ENCODE measurements at regions not wholly inside any gene's neighbourhood (a gene's known extent, or its start where the extent isn't known, plus 50 kb on each side); places are given as distances from the start of the nearest gene placed in this dataset.

DNA sequence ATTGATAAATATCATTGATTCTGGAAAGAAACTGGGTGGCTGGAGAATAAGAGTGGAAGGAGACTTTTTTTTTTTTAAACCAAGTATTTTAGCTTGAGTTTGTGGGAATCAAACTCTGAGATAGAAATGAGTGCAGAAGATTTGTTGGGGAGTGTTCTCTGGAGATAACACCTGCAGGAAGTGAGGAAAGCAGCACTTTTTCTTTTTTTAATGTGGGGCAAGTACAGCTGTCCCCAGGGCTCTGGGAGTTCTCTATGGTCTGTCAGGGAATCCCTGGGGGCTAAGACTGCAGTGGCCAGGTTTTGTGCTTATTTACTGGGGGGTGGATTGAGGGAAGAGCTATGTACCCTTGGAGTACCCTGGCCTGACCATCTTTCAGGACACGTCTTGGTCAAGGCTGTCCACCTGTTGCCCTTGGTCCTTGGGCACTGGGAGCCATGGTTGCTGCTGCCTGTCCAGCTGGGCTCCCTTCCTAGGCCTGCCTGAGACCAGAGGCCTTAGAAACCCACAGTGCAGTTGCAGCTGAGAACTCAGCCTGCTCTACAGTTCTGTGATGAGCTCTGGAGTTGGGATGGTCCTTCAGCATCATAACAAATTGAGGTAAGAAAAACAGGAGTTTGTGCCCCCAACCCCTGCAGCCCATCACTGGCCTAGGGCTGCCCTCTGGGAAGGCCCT lies 85.8 kb downstream of the PHAX start:
- no peaks in the 10 kb centered on the region for H3K27me3 ChIP-seq
- no peaks in the 10 kb centered on the region for H3K4me1 ChIP-seq
- no peak overlapping the region for H3K27ac ChIP-seq
- no peak overlapping the region for H3K4me3 ChIP-seq
- no peak for DNase-seq
- intact Hi-C loops (cut with DNase I): no loop called here
- no peak for TF ChIP-seq POLR2A (IDR thresholded peaks at IDR 0.05)
- TF ChIP-seq, protein P1, sequence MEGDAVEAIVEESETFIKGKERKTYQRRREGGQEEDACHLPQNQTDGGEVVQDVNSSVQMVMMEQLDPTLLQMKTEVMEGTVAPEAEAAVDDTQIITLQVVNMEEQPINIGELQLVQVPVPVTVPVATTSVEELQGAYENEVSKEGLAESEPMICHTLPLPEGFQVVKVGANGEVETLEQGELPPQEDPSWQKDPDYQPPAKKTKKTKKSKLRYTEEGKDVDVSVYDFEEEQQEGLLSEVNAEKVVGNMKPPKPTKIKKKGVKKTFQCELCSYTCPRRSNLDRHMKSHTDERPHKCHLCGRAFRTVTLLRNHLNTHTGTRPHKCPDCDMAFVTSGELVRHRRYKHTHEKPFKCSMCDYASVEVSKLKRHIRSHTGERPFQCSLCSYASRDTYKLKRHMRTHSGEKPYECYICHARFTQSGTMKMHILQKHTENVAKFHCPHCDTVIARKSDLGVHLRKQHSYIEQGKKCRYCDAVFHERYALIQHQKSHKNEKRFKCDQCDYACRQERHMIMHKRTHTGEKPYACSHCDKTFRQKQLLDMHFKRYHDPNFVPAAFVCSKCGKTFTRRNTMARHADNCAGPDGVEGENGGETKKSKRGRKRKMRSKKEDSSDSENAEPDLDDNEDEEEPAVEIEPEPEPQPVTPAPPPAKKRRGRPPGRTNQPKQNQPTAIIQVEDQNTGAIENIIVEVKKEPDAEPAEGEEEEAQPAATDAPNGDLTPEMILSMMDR (IDR thresholded peaks at IDR 0.05): no peak
- WGBS (ENCODE audit: insufficient coverage, low coverage, low lambda C conversion rate, missing lambda C conversion rate): no CpG with 5 or more reads among the region's 1 CpG
- H3K36me3 ChIP-seq: no peaks in the 10 kb centered on the region
- H3K9me3 ChIP-seq: no peaks in the 10 kb centered on the region
- ATAC-seq: no peak

DNA sequence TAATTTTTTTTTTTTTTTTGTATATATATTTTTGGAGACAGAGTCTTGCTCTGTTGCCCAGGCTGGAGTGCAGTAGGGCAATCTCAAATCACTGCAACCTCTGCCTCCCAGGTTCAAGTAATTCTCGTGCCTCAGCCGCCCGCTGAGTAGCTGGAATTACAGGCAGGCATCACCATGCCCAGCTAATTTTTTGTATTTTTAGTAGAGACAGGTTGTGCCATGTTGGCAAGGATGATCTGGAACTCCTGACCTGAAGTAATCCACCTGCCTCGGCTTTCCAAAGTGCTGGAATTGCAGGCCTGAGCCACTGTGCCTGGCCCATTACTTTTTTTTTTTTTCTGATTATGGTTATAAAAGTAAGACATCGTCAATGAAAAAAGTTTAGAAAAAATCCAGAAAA lies 84.0 kb upstream of the LMNB1 start:
- TF ChIP-seq, protein P1 (IDR thresholded peaks at IDR 0.05): no peak
- TF ChIP-seq POLR2A (IDR thresholded peaks at IDR 0.05): no peak
- H3K4me3 ChIP-seq: no peak overlapping the region
- 90% methylated on average over 5 of the region's 5 CpGs for WGBS (ENCODE audit: insufficient coverage, low coverage, low lambda C conversion rate, missing lambda C conversion rate)
- DNase-seq: no peak
- H3K27me3 ChIP-seq: no peaks in the 10 kb centered on the region
- H3K36me3 ChIP-seq: no peaks in the 10 kb centered on the region
- no peak overlapping the region for H3K27ac ChIP-seq
- no peaks in the 10 kb centered on the region for H3K4me1 ChIP-seq
- intact Hi-C loops (cut with DNase I): no loop called here
- ATAC-seq: no peak
- no peaks in the 10 kb centered on the region for H3K9me3 ChIP-seq

DNA sequence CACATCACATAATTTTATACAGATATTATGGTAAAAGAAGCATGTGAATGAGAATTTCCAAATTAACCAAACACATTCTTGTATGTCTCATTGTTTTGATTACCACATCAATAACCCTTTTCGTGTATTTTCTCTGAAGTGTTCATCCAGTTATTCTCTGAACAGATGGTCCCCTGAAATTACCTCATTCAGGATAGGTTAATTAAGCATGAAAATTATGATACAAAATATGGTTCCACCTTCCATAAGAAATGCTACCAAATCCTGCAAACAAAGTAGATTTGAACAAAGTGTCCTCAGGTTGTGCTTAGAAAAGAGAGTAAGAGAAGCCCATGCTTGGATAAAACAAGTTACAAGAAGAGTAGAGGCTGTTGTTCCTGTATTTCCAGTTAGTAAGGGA lies 83.1 kb upstream of the LMNB1 start:
- DNase-seq: no peak
- no peak for ATAC-seq
- no peak overlapping the region for H3K4me3 ChIP-seq
- no peak overlapping the region for H3K27ac ChIP-seq
- no peaks in the 10 kb centered on the region for H3K9me3 ChIP-seq
- H3K4me1 ChIP-seq: no peaks in the 10 kb centered on the region
- intact Hi-C loops (cut with DNase I): no loop called here
- no peaks in the 10 kb centered on the region for H3K36me3 ChIP-seq
- no peak for TF ChIP-seq POLR2A (IDR thresholded peaks at IDR 0.05)
- TF ChIP-seq, protein P1 (IDR thresholded peaks at IDR 0.05): no peak
- WGBS (ENCODE audit: insufficient coverage, low coverage, low lambda C conversion rate, missing lambda C conversion rate): 79% methylated on average over 1 of the region's 1 CpG
- no peaks in the 10 kb centered on the region for H3K27me3 ChIP-seq

DNA sequence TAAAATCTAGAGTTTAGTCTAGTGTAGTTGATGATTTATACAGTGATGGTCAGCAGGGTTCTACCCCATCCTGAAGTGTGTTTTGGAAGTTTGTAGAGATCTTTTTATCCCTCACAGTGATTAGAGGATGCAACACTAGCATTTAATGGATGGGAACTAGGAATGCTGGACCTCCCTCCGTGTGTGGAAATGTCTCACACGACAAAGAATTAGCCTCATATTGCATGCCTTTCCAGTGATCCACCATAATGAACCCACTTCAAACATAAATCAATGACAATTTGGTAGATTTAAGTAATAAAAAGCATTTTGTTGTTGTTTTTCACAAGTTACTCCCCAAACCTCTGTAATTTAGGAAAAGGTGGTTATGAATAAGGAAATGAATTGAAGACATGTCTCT lies 82.5 kb upstream of the LMNB1 start:
- DNase-seq: no peak
- intact Hi-C loops (cut with DNase I): no loop called here
- no peak overlapping the region for H3K27ac ChIP-seq
- no peak for ATAC-seq
- H3K4me1 ChIP-seq: no peaks in the 10 kb centered on the region
- no peak overlapping the region for H3K4me3 ChIP-seq
- H3K36me3 ChIP-seq: no peaks in the 10 kb centered on the region
- H3K27me3 ChIP-seq: no peaks in the 10 kb centered on the region
- TF ChIP-seq POLR2A (IDR thresholded peaks at IDR 0.05): no peak
- TF ChIP-seq, protein P1 (IDR thresholded peaks at IDR 0.05): no peak
- no peaks in the 10 kb centered on the region for H3K9me3 ChIP-seq
- 69% methylated on average over 2 of the region's 2 CpGs for WGBS (ENCODE audit: insufficient coverage, low coverage, low lambda C conversion rate, missing lambda C conversion rate)

DNA sequence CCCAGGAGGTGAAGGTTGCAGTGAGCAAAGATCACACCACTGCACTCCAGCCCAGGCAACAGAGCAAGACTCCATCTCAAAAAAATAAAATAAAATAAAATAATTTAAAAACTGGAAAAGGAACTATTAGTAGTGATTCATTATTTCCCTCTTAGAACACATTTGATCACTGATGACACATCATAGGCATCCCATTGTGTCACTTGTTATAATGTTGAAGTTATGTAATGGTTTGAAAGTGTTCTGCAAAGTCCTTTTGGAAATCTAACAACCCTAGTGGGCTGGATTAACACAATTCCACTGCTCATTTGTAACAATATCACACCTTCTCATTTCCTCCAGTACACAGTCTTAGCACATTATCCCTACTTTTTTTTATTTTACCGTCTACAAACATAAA lies 81.8 kb upstream of the LMNB1 start:
- no peaks in the 10 kb centered on the region for H3K36me3 ChIP-seq
- intact Hi-C loops (cut with DNase I): no loop called here
- 76% methylated on average over 1 of the region's 1 CpG for WGBS (ENCODE audit: insufficient coverage, low coverage, low lambda C conversion rate, missing lambda C conversion rate)
- no peaks in the 10 kb centered on the region for H3K9me3 ChIP-seq
- H3K4me1 ChIP-seq: no peaks in the 10 kb centered on the region
- no peak overlapping the region for H3K4me3 ChIP-seq
- ATAC-seq (no peak), DNase-seq (no peak)
- no peaks in the 10 kb centered on the region for H3K27me3 ChIP-seq
- no peak overlapping the region for H3K27ac ChIP-seq
- no peak for TF ChIP-seq POLR2A (IDR thresholded peaks at IDR 0.05)
- TF ChIP-seq, protein P1 (IDR thresholded peaks at IDR 0.05): no peak
